ENCODE measurements at regions not wholly inside any gene's neighbourhood (a gene's known extent, or its start where the extent isn't known, plus 50 kb on each side); places are given as distances from the start of the nearest gene placed in this dataset.

GRCh38 chr7:88358881-88359280 is 52.2 kb upstream of the STEAP4 start:
- TF ChIP-seq CTCF (IDR thresholded peaks at IDR 0.05; ENCODE audit: borderline replicate concordance, extremely low read depth, low read length, poor library complexity, severe bottlenecking) (no peak), EZH2 (IDR thresholded peaks at IDR 0.05; ENCODE audit: borderline replicate concordance, low read depth, low read length, severe bottlenecking) (no peak)

Data from DND-41 (cell line).